Ovary (tissue), 7 donors: ENCODE measurements at regions not wholly inside any gene's neighbourhood (a gene's known extent, or its start where the extent isn't known, plus 50 kb on each side); places are given as distances from the start of the nearest gene placed in this dataset.

ENCODE experiments used
- DNase-seq, 5 donors: peaks; one replicate each; pipeline ENCODE4 v3.0.0-alpha.2; 2019 to 2020
- H3K27ac ChIP-seq, 2 donors: fragments of 200-600 bp; one replicate each; pipeline versions ENCODE4 v1.5.1 to v1.8.0; 2019 to 2022
- H3K27me3 ChIP-seq: fragments of 200-600 bp; one replicate; pipeline ENCODE4 v1.8.0; 2022
- H3K36me3 ChIP-seq: fragments of 200-600 bp; sonication (generic); one replicate; pipeline ENCODE4 v1.5.1; 2019
- H3K4me1 ChIP-seq: one replicate; pipeline ENCODE4 v1.8.1; 2013; ENCODE audit warnings: mild to moderate bottlenecking, moderate library complexity; ENCODE audit not compliant: insufficient read depth
- H3K4me3 ChIP-seq: fragments of 200-600 bp; sonication (generic); one replicate; pipeline ENCODE4 v1.5.1; 2017
- H3K9me3 ChIP-seq, 2 donors: fragments of 200-600 bp in 1 of 2; sonication (generic) in 1 of 2; one replicate each; pipeline versions ENCODE4 v1.5.1 to v1.8.1; 2013 to 2019; ENCODE audit warnings: mild to moderate bottlenecking in 1 of 2, moderate library complexity in 1 of 2
- EP300 ChIP-seq: sonication (generic); formaldehyde crosslinking; IDR thresholded peaks from one replicate; pipeline ENCODE4 v1.6.1; 2017; ENCODE audit warnings: antibody characterized with exemption
- POLR2A ChIP-seq: fragments of 450-650 bp; IDR thresholded peaks from one replicate; pipeline ENCODE4 v1.6.1; 2017; ENCODE audit warnings: antibody characterized with exemption, mild to moderate bottlenecking, moderate library complexity
- WGBS, 3 donors: extraction: QIAGEN DNeasy Blood & Tissue Kit in 1 of 3; methylation state at CpG; one replicate each; pipeline versions ENCODE4 v1.1.5 to v1.1.7; 2013 to 2017; 5-methylcytosine and 5-hydroxymethylcytosine counted together
- intact Hi-C, 4 donors: fragments of 100-400 bp; cut with DNase I; formaldehyde crosslinking; loops; one replicate each; pipeline versions ENCODE4 v1.11.0 to v1.15.1; 2022 to 2023
- TF ChIP-seq, protein P1 (sequence below), 3 donors: fragments of 450-650 bp in 2 of 3; fragments of 200-600 bp in 1 of 3; IDR thresholded peaks; one replicate each; pipeline versions ENCODE4 v1.5.1 to v1.8.0; 2016 to 2022; ENCODE audit warnings: antibody characterized with exemption in 3 of 3, mild to moderate bottlenecking in 1 of 3
- donor health status: DM: no; HTN: no; CAD: no; lungs with moderate emphysema.
- donor health status: DM: no; HTN: no; CAD: no.
- donor health status: Bipolar disorder and iron deficiency.
- donor health status: DM: no; HTN: no; CAD: no.
- donor health status: DM: yes; HTN: yes; CAD: no.

DNA sequence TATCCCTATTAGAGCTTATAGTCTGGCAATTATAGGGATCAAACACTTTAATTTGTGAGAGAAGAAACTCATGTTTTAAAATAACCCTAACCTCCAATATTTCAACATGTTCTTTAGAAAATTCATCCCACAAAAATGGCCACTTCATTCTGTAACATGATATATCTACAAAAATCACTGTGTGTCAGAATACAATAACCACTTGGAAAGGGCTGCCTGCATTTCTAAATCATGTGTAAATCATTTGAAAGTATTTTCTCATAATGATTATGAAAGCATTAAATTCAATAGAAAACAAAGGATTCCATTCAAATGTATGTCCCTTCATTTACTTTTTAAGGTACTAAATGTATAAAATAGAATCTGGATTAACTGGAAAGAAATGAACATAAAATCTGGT is 101.4 kb upstream of the NHSL1 start:
- no peak overlapping the region for H3K4me3 ChIP-seq
- TF ChIP-seq POLR2A (no peak), EP300 (no peak)
- TF ChIP-seq, protein P1, sequence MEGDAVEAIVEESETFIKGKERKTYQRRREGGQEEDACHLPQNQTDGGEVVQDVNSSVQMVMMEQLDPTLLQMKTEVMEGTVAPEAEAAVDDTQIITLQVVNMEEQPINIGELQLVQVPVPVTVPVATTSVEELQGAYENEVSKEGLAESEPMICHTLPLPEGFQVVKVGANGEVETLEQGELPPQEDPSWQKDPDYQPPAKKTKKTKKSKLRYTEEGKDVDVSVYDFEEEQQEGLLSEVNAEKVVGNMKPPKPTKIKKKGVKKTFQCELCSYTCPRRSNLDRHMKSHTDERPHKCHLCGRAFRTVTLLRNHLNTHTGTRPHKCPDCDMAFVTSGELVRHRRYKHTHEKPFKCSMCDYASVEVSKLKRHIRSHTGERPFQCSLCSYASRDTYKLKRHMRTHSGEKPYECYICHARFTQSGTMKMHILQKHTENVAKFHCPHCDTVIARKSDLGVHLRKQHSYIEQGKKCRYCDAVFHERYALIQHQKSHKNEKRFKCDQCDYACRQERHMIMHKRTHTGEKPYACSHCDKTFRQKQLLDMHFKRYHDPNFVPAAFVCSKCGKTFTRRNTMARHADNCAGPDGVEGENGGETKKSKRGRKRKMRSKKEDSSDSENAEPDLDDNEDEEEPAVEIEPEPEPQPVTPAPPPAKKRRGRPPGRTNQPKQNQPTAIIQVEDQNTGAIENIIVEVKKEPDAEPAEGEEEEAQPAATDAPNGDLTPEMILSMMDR (IDR thresholded peaks at IDR 0.05), result no peak
- no peak overlapping the region for H3K27ac ChIP-seq
- no peaks in the 10 kb centered on the region for H3K27me3 ChIP-seq
- DNase-seq, result no peak
- H3K36me3 ChIP-seq, result no peaks in the 10 kb centered on the region
- H3K9me3 ChIP-seq, result no peaks in the 10 kb centered on the region
- intact Hi-C loops, result no loop called here
- H3K4me1 ChIP-seq, result no peaks in the 10 kb centered on the region

DNA sequence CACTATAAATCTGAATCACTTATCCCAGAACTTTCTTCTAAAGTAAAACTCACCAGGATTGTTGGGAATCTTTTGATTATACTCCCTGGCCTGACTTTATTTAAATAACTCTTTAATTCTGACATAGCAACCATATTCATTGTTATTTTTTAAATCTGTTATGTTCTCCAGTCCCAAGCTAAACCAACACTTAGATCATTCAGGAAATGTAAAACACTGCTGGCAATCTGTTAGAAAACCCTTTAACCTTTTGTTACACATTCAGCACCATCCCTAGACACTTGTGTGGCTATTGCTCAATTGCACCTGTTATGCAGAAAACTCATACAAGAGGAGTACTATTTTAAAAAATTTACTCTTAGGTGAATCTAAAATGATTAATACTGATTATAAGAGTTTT is 101.8 kb upstream of the NHSL1 start:
- Histone ChIP-seq H3K36me3 (no peaks in the 10 kb centered on the region), H3K4me1 (no peaks in the 10 kb centered on the region), H3K4me3 (no peak overlapping the region), H3K27me3 (no peaks in the 10 kb centered on the region), H3K27ac (no peak overlapping the region), H3K9me3 (no peaks in the 10 kb centered on the region)
- intact Hi-C loops, result no loop called here
- no peak for DNase-seq
- no peak for TF ChIP-seq POLR2A
- no peak for TF ChIP-seq EP300
- TF ChIP-seq, protein P1 (IDR thresholded peaks at IDR 0.05), result no peak

- TF ChIP-seq EP300 (no peak), POLR2A (no peak)
- no peaks in the 10 kb centered on the region for H3K4me1 ChIP-seq
- WGBS, 3 donors, result 87 to 96% (median 94%) methylated on average over 1 of the region's 1 CpG
- no peak overlapping the region for H3K4me3 ChIP-seq
- H3K27me3 ChIP-seq, result no peaks in the 10 kb centered on the region
- no peaks in the 10 kb centered on the region for H3K36me3 ChIP-seq
- H3K27ac ChIP-seq, result no peak overlapping the region
- no peaks in the 10 kb centered on the region for H3K9me3 ChIP-seq
- no peak for DNase-seq
- intact Hi-C loops, result loop anchor here in 1 of 4 donors (1.0 kb wide), 1 partner anchor 35 kb away; no protein-coding TSS in a partner anchor
Measured at GRCh38 chr6:138605958-138606357, 106.7 kb upstream of the NHSL1 start.

GRCh38 chr6:138607478-138608433 is 108.5 kb upstream of the NHSL1 start:
- WGBS, 3 donors, result 73 to 76% (median 75%) methylated on average over 10 of the region's 10 CpGs
- H3K9me3 ChIP-seq, result no peaks in the 10 kb centered on the region
- H3K27me3 ChIP-seq, result no peaks in the 10 kb centered on the region
- H3K27ac ChIP-seq, result no peak overlapping the region
- no peak overlapping the region for H3K4me3 ChIP-seq
- H3K36me3 ChIP-seq, result no peaks in the 10 kb centered on the region
- H3K4me1 ChIP-seq, result no peaks in the 10 kb centered on the region
- TF ChIP-seq, protein P1 (IDR thresholded peaks at IDR 0.05), result no peak
- TF ChIP-seq EP300, result no peak
- no peak for TF ChIP-seq POLR2A
- no peak for DNase-seq
- intact Hi-C loops, result no loop called here

GRCh38 chr6:138608896-138609295 is 109.6 kb upstream of the NHSL1 start:
- no peaks in the 10 kb centered on the region for H3K27me3 ChIP-seq
- 89 to 98% (median 95%) methylated on average over 1 of the region's 1 CpG for WGBS, 3 donors

More at GRCh38 chr6:138608896-138609295, 109.6 kb upstream of the NHSL1 start:
- no peak for DNase-seq
- Histone ChIP-seq H3K4me1 (no peaks in the 10 kb centered on the region), H3K36me3 (no peaks in the 10 kb centered on the region), H3K27ac (no peak overlapping the region), H3K4me3 (no peak overlapping the region), H3K9me3 (no peaks in the 10 kb centered on the region)
- no peak for TF ChIP-seq POLR2A
- TF ChIP-seq, protein P1 (IDR thresholded peaks at IDR 0.05), result no peak
- TF ChIP-seq EP300, result no peak
- intact Hi-C loops, result no loop called here
